B cell (primary cell): ENCODE measurements at regions not wholly inside any gene's neighbourhood (a gene's known extent, or its start where the extent isn't known, plus 50 kb on each side); places are given as distances from the start of the nearest gene placed in this dataset.

Source experiments
- EZH2 ChIP-seq: IDR thresholded peaks from 2 replicates; pipeline ENCODE4 v1.6.1; 2012; ENCODE audit warnings: borderline replicate concordance, low read depth, mild to moderate bottlenecking, moderate library complexity, low read length; ENCODE audit not compliant: insufficient read depth, poor library complexity, severe bottlenecking
- TF ChIP-seq, protein P1 (sequence below): fragments of 200-600 bp; IDR thresholded peaks from one replicate; pipeline ENCODE4 v1.8.0; 2022; ENCODE audit warnings: antibody characterized with exemption, mild to moderate bottlenecking

DNA sequence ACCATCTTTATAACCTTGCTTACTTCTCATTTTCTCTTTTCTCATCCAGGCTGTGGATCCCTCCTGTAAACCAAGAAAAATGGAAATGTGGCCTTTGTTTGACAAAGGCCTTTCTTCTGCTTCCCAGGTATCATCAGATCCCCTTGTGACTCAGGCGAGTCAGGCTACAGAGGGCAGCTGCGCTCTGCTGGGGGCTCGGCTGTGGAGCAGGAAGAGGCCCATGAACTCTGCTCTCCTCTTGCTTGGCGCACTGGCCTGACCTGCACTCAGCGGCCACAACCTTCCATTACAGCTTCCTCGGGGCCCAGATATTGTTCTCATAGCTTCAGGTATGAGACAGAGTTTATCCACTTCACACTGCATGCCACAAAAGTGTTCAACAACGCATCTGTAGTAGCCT, 457.6 kb upstream of the COBL start:
- TF ChIP-seq, protein P1, sequence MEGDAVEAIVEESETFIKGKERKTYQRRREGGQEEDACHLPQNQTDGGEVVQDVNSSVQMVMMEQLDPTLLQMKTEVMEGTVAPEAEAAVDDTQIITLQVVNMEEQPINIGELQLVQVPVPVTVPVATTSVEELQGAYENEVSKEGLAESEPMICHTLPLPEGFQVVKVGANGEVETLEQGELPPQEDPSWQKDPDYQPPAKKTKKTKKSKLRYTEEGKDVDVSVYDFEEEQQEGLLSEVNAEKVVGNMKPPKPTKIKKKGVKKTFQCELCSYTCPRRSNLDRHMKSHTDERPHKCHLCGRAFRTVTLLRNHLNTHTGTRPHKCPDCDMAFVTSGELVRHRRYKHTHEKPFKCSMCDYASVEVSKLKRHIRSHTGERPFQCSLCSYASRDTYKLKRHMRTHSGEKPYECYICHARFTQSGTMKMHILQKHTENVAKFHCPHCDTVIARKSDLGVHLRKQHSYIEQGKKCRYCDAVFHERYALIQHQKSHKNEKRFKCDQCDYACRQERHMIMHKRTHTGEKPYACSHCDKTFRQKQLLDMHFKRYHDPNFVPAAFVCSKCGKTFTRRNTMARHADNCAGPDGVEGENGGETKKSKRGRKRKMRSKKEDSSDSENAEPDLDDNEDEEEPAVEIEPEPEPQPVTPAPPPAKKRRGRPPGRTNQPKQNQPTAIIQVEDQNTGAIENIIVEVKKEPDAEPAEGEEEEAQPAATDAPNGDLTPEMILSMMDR, result no peak
- TF ChIP-seq EZH2, result no peak
